ENCODE measurements at regions not wholly inside any gene's neighbourhood (a gene's known extent, or its start where the extent isn't known, plus 50 kb on each side); places are given as distances from the start of the nearest gene placed in this dataset.

DNA sequence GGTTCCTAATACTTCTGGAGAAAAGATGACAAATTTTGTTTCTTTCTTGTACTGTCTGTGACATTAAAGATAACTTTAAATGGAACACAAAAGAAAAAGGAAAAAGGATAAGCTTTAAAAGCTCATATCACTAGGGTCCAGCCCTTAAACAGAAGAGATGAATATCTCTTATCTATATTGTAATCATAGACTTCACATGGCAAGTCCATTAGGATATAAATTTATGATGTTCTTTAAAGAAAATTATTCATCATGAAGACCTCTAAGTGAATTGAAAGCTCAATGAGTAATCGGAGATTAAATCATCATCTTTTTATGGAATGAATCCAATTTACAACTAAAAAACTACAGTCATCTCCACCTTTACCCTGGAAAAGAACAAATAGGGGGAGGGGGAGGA lies 111.6 kb upstream of the SATB2 start:
- TF ChIP-seq, protein P1, sequence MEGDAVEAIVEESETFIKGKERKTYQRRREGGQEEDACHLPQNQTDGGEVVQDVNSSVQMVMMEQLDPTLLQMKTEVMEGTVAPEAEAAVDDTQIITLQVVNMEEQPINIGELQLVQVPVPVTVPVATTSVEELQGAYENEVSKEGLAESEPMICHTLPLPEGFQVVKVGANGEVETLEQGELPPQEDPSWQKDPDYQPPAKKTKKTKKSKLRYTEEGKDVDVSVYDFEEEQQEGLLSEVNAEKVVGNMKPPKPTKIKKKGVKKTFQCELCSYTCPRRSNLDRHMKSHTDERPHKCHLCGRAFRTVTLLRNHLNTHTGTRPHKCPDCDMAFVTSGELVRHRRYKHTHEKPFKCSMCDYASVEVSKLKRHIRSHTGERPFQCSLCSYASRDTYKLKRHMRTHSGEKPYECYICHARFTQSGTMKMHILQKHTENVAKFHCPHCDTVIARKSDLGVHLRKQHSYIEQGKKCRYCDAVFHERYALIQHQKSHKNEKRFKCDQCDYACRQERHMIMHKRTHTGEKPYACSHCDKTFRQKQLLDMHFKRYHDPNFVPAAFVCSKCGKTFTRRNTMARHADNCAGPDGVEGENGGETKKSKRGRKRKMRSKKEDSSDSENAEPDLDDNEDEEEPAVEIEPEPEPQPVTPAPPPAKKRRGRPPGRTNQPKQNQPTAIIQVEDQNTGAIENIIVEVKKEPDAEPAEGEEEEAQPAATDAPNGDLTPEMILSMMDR (IDR thresholded peaks at IDR 0.05; ENCODE audit: control insufficient read depth, insufficient read depth, low read depth, low read length, missing control alignments): no peak
- H3K4me3 ChIP-seq (ENCODE audit: control insufficient read depth, low read depth, low read length): no peak overlapping the region
- no peak for DNase-seq (ENCODE audit: low read depth)

DNA sequence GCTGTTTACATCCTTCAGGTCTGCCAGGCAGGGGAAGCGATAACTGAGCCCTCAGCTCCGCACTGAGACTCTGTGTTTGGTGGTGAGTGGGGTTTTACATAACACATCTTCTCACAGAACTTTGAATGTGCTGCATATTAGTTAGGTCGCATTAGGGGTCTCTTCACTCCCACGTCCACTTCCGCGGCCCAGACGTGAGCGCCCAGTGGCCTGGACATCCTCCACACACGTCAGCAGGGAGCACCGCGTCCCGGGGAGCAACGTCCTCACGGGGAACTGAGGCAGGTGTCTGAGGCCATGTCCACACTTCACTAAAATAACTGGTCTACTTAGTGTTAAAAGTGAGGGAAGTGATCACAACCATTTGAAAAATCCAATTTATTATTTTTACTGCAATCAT lies 100.4 kb upstream of the SATB2 start:
- TF ChIP-seq, protein P1 (IDR thresholded peaks at IDR 0.05; ENCODE audit: control insufficient read depth, insufficient read depth, low read depth, low read length, missing control alignments): no peak
- no peak for DNase-seq (ENCODE audit: low read depth)
- H3K4me3 ChIP-seq (ENCODE audit: control insufficient read depth, low read depth, low read length): no peak overlapping the region

DNA sequence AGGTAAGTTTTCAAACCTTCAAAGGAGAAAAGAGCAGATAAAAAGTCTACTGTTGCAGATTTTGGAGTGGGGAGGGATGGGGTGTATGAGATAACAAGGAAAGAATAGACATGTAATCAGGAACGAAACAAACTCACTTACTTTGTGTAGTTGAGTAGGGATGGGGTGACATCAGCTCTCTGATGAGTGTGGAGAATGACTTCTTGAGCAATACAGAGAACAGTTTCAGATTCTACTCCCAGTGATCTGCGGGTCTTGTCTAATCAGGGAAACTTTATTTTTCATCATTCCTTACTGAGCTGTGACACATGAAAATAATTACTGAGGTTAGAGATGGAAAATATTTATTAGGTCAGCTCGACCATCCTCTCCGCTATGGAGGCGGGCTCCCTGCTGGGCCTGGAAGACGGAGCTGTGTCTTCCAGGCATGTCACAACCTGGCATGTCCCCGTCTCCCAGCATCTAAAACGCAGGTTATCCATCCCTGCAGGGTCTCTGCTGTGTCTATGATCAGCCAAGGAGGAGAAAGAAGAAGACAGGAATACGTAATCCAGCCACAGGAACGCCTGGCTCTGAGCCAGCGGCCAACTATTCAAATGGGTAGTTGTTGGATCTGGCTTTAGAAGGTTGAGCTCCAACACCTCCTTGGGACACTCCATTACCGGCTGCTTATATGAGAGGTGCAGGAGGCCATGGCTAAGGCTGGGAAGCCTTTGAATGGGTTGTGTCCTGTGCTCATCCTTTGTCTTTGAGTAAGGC lies 99.0 kb upstream of the SATB2 start:
- TF ChIP-seq, protein P1 (IDR thresholded peaks at IDR 0.05; ENCODE audit: control insufficient read depth, insufficient read depth, low read depth, low read length, missing control alignments): no peak
- H3K4me3 ChIP-seq (ENCODE audit: control insufficient read depth, low read depth, low read length): no peak overlapping the region
- DNase-seq (ENCODE audit: low read depth): peak; percentile 23

DNA sequence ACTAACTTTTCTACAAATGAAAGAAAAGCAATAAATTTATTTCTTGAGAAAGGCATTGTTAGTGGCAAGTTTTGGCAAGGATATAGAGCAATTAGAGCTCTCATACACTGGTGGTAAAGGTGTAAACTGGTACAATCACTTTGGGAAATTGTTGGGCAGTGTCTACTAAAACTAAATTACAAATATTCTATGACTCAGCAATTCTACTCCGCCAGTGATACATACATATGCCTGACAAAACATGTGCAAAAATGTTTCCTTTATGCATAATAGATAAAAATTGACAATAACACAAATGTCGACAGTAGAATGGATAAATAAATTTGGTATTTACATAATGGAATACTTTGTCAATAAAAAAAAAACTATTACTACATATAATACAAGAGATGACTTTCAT lies 96.3 kb upstream of the SATB2 start:
- H3K4me3 ChIP-seq (ENCODE audit: control insufficient read depth, low read depth, low read length): no peak overlapping the region
- no peak for DNase-seq (ENCODE audit: low read depth)
- TF ChIP-seq, protein P1 (IDR thresholded peaks at IDR 0.05; ENCODE audit: control insufficient read depth, insufficient read depth, low read depth, low read length, missing control alignments): no peak

DNA sequence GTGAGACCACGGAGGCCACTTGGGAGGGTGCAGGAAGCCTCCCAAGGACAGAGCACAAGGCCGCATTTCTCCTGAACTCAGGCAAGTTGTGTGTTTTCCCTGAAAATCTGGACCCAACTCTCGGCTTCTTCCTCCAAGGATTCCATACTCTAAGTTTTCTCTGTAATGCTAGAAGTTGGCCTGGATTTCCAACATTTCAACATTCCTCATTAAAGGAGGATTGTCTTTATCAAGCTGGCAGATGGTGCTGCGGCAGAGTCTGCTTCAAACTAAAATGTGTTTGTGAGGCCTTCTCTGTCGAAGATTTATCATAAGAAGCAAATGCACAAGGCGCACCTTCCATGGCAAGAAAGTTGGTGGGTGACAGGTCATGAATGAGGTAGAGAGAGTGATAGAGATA lies 94.4 kb upstream of the SATB2 start:
- no peak overlapping the region for H3K4me3 ChIP-seq (ENCODE audit: control insufficient read depth, low read depth, low read length)
- DNase-seq (ENCODE audit: low read depth): no peak
- TF ChIP-seq, protein P1 (IDR thresholded peaks at IDR 0.05; ENCODE audit: control insufficient read depth, insufficient read depth, low read depth, low read length, missing control alignments): no peak

DNA sequence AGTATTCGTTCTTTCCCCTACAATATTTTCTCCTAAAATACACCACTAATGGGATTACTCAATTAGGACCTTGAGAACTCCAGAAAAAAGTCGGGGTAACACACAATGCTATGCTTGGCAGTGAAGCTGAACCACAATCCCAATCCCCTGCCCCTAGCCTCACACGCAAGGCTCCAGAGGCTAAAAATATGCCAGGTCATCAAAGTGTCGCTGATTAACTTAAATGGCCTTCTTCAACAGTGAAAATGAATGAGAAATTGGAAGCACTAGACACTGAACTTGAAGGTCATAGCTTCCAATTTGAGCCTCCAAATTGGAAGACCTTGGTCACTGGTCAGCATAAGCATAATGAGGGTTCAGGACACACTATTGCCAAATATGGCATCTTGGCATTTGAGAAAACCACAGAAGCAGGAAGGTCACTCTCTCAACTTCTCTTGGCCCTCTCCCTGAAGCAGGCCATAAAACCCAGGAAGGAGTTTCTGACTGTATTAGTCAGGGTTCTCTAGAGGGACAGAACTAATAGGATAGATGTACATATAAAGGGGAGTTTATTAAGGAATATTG lies 86.0 kb upstream of the SATB2 start:
- no peak for DNase-seq (ENCODE audit: low read depth)
- no peak overlapping the region for H3K4me3 ChIP-seq (ENCODE audit: control insufficient read depth, low read depth, low read length)
- TF ChIP-seq, protein P1 (IDR thresholded peaks at IDR 0.05; ENCODE audit: control insufficient read depth, insufficient read depth, low read depth, low read length, missing control alignments): no peak
